WTC11 (cell line): ENCODE measurements at regions not wholly inside any gene's neighbourhood (a gene's known extent, or its start where the extent isn't known, plus 50 kb on each side); places are given as distances from the start of the nearest gene placed in this dataset.

Experiments
- ATAC-seq: fragments of 200-7000 bp; cut with Tn5 transposase; 2 replicates; pipeline ENCODE4 v1.10.0; 2021; ENCODE audit warnings: mild to moderate bottlenecking, moderate library complexity
- CTCF ChIA-PET: fragments of 300-600 bp; sonication (Branson Sonifier 250); formaldehyde crosslinking; loops from one replicate; lab custom pipeline; 2021; ENCODE audit warnings: antibody characterized with exemption; lab: Charles Lee
- POLR2A ChIA-PET: fragments of 350-600 bp; sonication (Branson Sonifier 250); formaldehyde crosslinking; loops from one replicate; lab custom pipeline; 2021; ENCODE audit warnings: antibody characterized with exemption; lab: Charles Lee
- DNase-seq: peaks from one replicate; pipeline ENCODE4 v3.0.0; 2021; ENCODE audit warnings: low spot score
- H3K27ac Mint-ChIP-seq: 2 replicates; pipeline ENCODE4 v1.8.0; 2021; ENCODE audit warnings: mixed read lengths
- H3K27me3 Mint-ChIP-seq: 2 replicates; pipeline ENCODE4 v1.8.0; 2021; ENCODE audit warnings: low read depth, mild to moderate bottlenecking, moderate library complexity, mixed read lengths
- H3K36me3 Mint-ChIP-seq: 2 replicates; pipeline ENCODE4 v1.8.0; 2021; ENCODE audit warnings: mixed read lengths
- H3K4me1 Mint-ChIP-seq: 2 replicates; pipeline ENCODE4 v1.8.0; 2022; ENCODE audit warnings: mixed read lengths
- H3K4me3 Mint-ChIP-seq: 2 replicates; pipeline ENCODE4 v1.8.0; 2021; ENCODE audit warnings: mild to moderate bottlenecking, moderate library complexity, mixed read lengths
- H3K9me3 Mint-ChIP-seq: 2 replicates; pipeline ENCODE4 v1.8.0; 2021; ENCODE audit warnings: mixed read lengths
- AFF4 ChIP-seq: sonication (generic); formaldehyde crosslinking; IDR thresholded peaks from 2 replicates; pipeline ENCODE4 v1.8.1; 2023; ENCODE audit warnings: mild to moderate bottlenecking, missing genetic modification reagents, borderline replicate concordance
- ATF1 ChIP-seq: sonication (generic); formaldehyde crosslinking; IDR thresholded peaks from 2 replicates; pipeline ENCODE4 v1.8.1; 2023; ENCODE audit warnings: mild to moderate bottlenecking, moderate library complexity, missing genetic modification reagents
- CBFB ChIP-seq: sonication (generic); formaldehyde crosslinking; IDR thresholded peaks from 2 replicates; pipeline ENCODE4 v1.8.1; 2022; ENCODE audit warnings: mild to moderate bottlenecking, low read depth, missing genetic modification reagents
- CREM ChIP-seq: sonication (generic); formaldehyde crosslinking; IDR thresholded peaks from 2 replicates; pipeline ENCODE4 v1.8.1; 2022; ENCODE audit warnings: mild to moderate bottlenecking, missing genetic modification reagents, moderate library complexity
- CTCF ChIP-seq: fragments of 200-600 bp; IDR thresholded peaks from 2 replicates; pipeline ENCODE4 v1.8.0; 2022; ENCODE audit warnings: antibody characterized with exemption
- FOXP4 ChIP-seq: sonication (generic); formaldehyde crosslinking; IDR thresholded peaks from 2 replicates; pipeline ENCODE4 v1.8.0; 2022; ENCODE audit warnings: mild to moderate bottlenecking, missing genetic modification reagents
- NFE2L1 ChIP-seq: sonication (generic); formaldehyde crosslinking; IDR thresholded peaks from 2 replicates; pipeline ENCODE4 v1.8.1; 2023; ENCODE audit warnings: missing genetic modification reagents
- PRDM15 ChIP-seq: sonication (generic); formaldehyde crosslinking; IDR thresholded peaks from 2 replicates; pipeline ENCODE4 v1.8.0; 2022; ENCODE audit warnings: missing genetic modification reagents
- SP1 ChIP-seq: sonication (generic); formaldehyde crosslinking; conservative IDR thresholded peaks from 2 replicates; pipeline ENCODE4 v1.8.1; 2022; ENCODE audit warnings: missing genetic modification reagents
- TP53 ChIP-seq: sonication (generic); formaldehyde crosslinking; IDR thresholded peaks from 2 replicates; pipeline ENCODE4 v1.8.1; 2023; ENCODE audit warnings: mild to moderate bottlenecking, missing genetic modification reagents
- USF1 ChIP-seq: sonication (generic); formaldehyde crosslinking; IDR thresholded peaks from 2 replicates; pipeline ENCODE4 v1.8.0; 2022; ENCODE audit warnings: mild to moderate bottlenecking, missing genetic modification reagents
- ZBTB21 ChIP-seq: sonication (generic); formaldehyde crosslinking; IDR thresholded peaks from 2 replicates; pipeline ENCODE4 v1.8.1; 2023; ENCODE audit warnings: mild to moderate bottlenecking, missing genetic modification reagents, borderline replicate concordance
- ZBTB43 ChIP-seq: sonication (generic); formaldehyde crosslinking; IDR thresholded peaks from 2 replicates; pipeline ENCODE4 v1.8.1; 2023; ENCODE audit warnings: mild to moderate bottlenecking, missing genetic modification reagents
- ZNF416 ChIP-seq: fragments of 250-450 bp; sonication (Bioruptor Pico); IDR thresholded peaks from 2 replicates; pipeline ENCODE4 v1.9.0; 2021; ENCODE audit warnings: mild to moderate bottlenecking, inconsistent platforms
- TF ChIP-seq, protein P1 (sequence below): fragments of 250-450 bp; sonication (Bioruptor Pico); IDR thresholded peaks from 2 replicates; pipeline ENCODE4 v1.9.0; 2021; ENCODE audit warnings: mild to moderate bottlenecking, borderline replicate concordance

GRCh38 chr2:200021449-200022114, 66.2 kb downstream of the MAIP1 start:
- no peak for ATAC-seq
- peaks cover 5% of the 10 kb centered on the region for H3K27me3 Mint-ChIP-seq
- CTCF ChIA-PET: no interaction called here
- DNase-seq: no peak
- no peak overlapping the region for H3K4me3 Mint-ChIP-seq
- no peak for TF ChIP-seq USF1
- no peak for TF ChIP-seq AFF4 (CRISPR knock-in tag)
- TF ChIP-seq TP53: no peak
- TF ChIP-seq CBFB (CRISPR knock-in tag): no peak
- no peak for TF ChIP-seq PRDM15 (CRISPR knock-in tag)
- no peak for TF ChIP-seq CREM (CRISPR knock-in tag)
- no peak for TF ChIP-seq ATF1
- TF ChIP-seq ZBTB21 (CRISPR knock-in tag): no peak
- no peak for TF ChIP-seq ZBTB43 (CRISPR knock-in tag)
- TF ChIP-seq SP1: no peak
- TF ChIP-seq, protein P1, sequence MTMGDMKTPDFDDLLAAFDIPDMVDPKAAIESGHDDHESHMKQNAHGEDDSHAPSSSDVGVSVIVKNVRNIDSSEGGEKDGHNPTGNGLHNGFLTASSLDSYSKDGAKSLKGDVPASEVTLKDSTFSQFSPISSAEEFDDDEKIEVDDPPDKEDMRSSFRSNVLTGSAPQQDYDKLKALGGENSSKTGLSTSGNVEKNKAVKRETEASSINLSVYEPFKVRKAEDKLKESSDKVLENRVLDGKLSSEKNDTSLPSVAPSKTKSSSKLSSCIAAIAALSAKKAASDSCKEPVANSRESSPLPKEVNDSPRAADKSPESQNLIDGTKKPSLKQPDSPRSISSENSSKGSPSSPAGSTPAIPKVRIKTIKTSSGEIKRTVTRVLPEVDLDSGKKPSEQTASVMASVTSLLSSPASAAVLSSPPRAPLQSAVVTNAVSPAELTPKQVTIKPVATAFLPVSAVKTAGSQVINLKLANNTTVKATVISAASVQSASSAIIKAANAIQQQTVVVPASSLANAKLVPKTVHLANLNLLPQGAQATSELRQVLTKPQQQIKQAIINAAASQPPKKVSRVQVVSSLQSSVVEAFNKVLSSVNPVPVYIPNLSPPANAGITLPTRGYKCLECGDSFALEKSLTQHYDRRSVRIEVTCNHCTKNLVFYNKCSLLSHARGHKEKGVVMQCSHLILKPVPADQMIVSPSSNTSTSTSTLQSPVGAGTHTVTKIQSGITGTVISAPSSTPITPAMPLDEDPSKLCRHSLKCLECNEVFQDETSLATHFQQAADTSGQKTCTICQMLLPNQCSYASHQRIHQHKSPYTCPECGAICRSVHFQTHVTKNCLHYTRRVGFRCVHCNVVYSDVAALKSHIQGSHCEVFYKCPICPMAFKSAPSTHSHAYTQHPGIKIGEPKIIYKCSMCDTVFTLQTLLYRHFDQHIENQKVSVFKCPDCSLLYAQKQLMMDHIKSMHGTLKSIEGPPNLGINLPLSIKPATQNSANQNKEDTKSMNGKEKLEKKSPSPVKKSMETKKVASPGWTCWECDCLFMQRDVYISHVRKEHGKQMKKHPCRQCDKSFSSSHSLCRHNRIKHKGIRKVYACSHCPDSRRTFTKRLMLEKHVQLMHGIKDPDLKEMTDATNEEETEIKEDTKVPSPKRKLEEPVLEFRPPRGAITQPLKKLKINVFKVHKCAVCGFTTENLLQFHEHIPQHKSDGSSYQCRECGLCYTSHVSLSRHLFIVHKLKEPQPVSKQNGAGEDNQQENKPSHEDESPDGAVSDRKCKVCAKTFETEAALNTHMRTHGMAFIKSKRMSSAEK (CRISPR knock-in tag): no peak
- TF ChIP-seq ZNF416 (CRISPR knock-in tag): no peak
- TF ChIP-seq FOXP4: no peak
- no peak for TF ChIP-seq NFE2L1 (CRISPR knock-in tag)
- no peak for TF ChIP-seq CTCF
- H3K36me3 Mint-ChIP-seq: peaks cover 22% of the 10 kb centered on the region
- peaks cover 19% of the 10 kb centered on the region for H3K4me1 Mint-ChIP-seq
- H3K27ac Mint-ChIP-seq: no peak overlapping the region
- H3K9me3 Mint-ChIP-seq: peaks cover 37% of the 10 kb centered on the region
- POLR2A ChIA-PET: no interaction called here
